GM23338 (cell line): ENCODE measurements at regions not wholly inside any gene's neighbourhood (a gene's known extent, or its start where the extent isn't known, plus 50 kb on each side); places are given as distances from the start of the nearest gene placed in this dataset.
A peak's percentile ranks its signal among the peaks of the same experiment; 100 is the strongest.

Experiments
- ATAC-seq: fragments of 200-7000 bp; cut with Tn5 transposase; 3 replicates; pipeline ENCODE4 v1.9.1; 2020
- DNase-seq: peaks from one replicate; pipeline ENCODE4 v3.0.0-alpha.2; 2015; ENCODE audit warnings: low spot score
- H2AFZ ChIP-seq: fragments of 200-600 bp; sonication (generic); 2 replicates; pipeline ENCODE4 v1.8.0; 2016; ENCODE audit warnings: antibody characterized with exemption, mild to moderate bottlenecking, moderate library complexity
- H3F3A ChIP-seq: fragments of 200-600 bp; sonication (generic); replicated peaks from 2 replicates; pipeline ENCODE4 v1.8.0; 2017; ENCODE audit warnings: antibody characterized with exemption, mixed run types, low read depth
- H3K27ac ChIP-seq: fragments of 200-600 bp; sonication (generic); 2 replicates; pipeline ENCODE4 v1.6.1; 2016; ENCODE audit warnings: low read depth
- H3K27me3 ChIP-seq: fragments of 200-600 bp; sonication (generic); 2 replicates; pipeline ENCODE4 v1.8.0; 2016; ENCODE audit warnings: mild to moderate bottlenecking, mixed run types, moderate library complexity; ENCODE audit not compliant: insufficient read depth
- H3K36me3 ChIP-seq: fragments of 200-600 bp; sonication (generic); 2 replicates; pipeline ENCODE4 v1.8.0; 2016; ENCODE audit warnings: mild to moderate bottlenecking; ENCODE audit not compliant: insufficient read depth
- H3K4me1 ChIP-seq: fragments of 200-600 bp; sonication (generic); 2 replicates; pipeline ENCODE4 v1.8.0; 2016; ENCODE audit warnings: mild to moderate bottlenecking, moderate library complexity; ENCODE audit not compliant: insufficient read depth
- H3K4me2 ChIP-seq: fragments of 200-600 bp; sonication (generic); 2 replicates; pipeline ENCODE4 v1.7.1; 2017; ENCODE audit warnings: mixed run types
- H3K4me3 ChIP-seq: fragments of 200-600 bp; sonication (generic); 2 replicates; pipeline ENCODE4 v1.6.1; 2016; ENCODE audit warnings: mixed run types
- H3K79me2 ChIP-seq: fragments of 200-600 bp; sonication (generic); replicated peaks from 2 replicates; pipeline ENCODE4 v1.8.0; 2017; ENCODE audit warnings: mild to moderate bottlenecking; ENCODE audit not compliant: insufficient read depth
- H3K9me2 ChIP-seq: fragments of 200-600 bp; sonication (generic); 2 replicates; pipeline ENCODE4 v1.8.0; 2017; ENCODE audit not compliant: insufficient read depth
- H4K20me1 ChIP-seq: fragments of 200-600 bp; sonication (generic); replicated peaks from 2 replicates; pipeline ENCODE4 v1.8.0; 2017; ENCODE audit warnings: mild to moderate bottlenecking; ENCODE audit not compliant: insufficient read depth
- H3K27ac Mint-ChIP-seq: 2 replicates; pipeline ENCODE4 v1.8.0; 2020; ENCODE audit warnings: inconsistent platforms, mild to moderate bottlenecking, moderate library complexity, mixed read lengths
- H3K27me3 Mint-ChIP-seq: 3 replicates; pipeline ENCODE4 v1.8.0; 2022; ENCODE audit warnings: low read depth, mild to moderate bottlenecking, moderate library complexity, mixed read lengths, inconsistent platforms; ENCODE audit not compliant: insufficient read depth, poor library complexity
- H3K36me3 Mint-ChIP-seq: 3 replicates; pipeline ENCODE4 v1.8.0; 2021; ENCODE audit warnings: low read depth, mild to moderate bottlenecking, inconsistent platforms, moderate library complexity, mixed read lengths
- H3K4me1 Mint-ChIP-seq: 3 replicates; pipeline ENCODE4 v1.8.0; 2020; ENCODE audit warnings: mild to moderate bottlenecking, inconsistent platforms, mixed read lengths
- H3K4me3 Mint-ChIP-seq: 3 replicates; pipeline ENCODE4 v1.8.0; 2021; ENCODE audit warnings: moderate library complexity, mild to moderate bottlenecking, inconsistent platforms, mixed read lengths
- H3K9me3 Mint-ChIP-seq: 3 replicates; pipeline ENCODE4 v1.8.0; 2020; ENCODE audit warnings: moderate library complexity, mild to moderate bottlenecking, inconsistent platforms, mixed read lengths
- CREB1 ChIP-seq: fragments of 250-450 bp; sonication (Bioruptor Pico); IDR thresholded peaks from 2 replicates; pipeline ENCODE4 v1.5.0; 2020; ENCODE audit warnings: low read depth, mild to moderate bottlenecking, moderate library complexity
- CTCF ChIP-seq, 2 experiments: fragments of 200-600 bp in 1 of 2; sonication (generic) in 1 of 2; conservative IDR thresholded peaks; 2 replicates each; pipeline versions ENCODE4 v1.5.1 to v1.6.1; 2016 to 2017; ENCODE audit warnings: antibody characterized with exemption in 2 of 2, low read depth in 2 of 2, mild to moderate bottlenecking in 2 of 2, moderate library complexity in 1 of 2
- ETS1 ChIP-seq: IDR thresholded peaks from 2 replicates; pipeline ENCODE4 v1.6.1; 2016; ENCODE audit warnings: antibody characterized with exemption
- EZH2 ChIP-seq: fragments of 200-600 bp; sonication (generic); IDR thresholded peaks from one replicate; pipeline ENCODE4 v1.8.0; 2017; ENCODE audit warnings: antibody characterized with exemption, mild to moderate bottlenecking, low read depth; ENCODE audit not compliant: unreplicated experiment
- EZH2phosphoT487 ChIP-seq: fragments of 200-600 bp; sonication (generic); IDR thresholded peaks from one replicate; pipeline ENCODE4 v1.8.1; 2018; ENCODE audit warnings: antibody characterized with exemption; ENCODE audit not compliant: unreplicated experiment
- JUNB ChIP-seq: IDR thresholded peaks from one replicate; pipeline ENCODE4 v1.6.1; 2016; ENCODE audit warnings: antibody characterized with exemption; ENCODE audit not compliant: unreplicated experiment
- NANOG ChIP-seq: IDR thresholded peaks from 2 replicates; pipeline ENCODE4 v1.6.1; 2016; ENCODE audit warnings: antibody characterized with exemption, borderline replicate concordance
- POLR2AphosphoS5 ChIP-seq: IDR thresholded peaks from 2 replicates; pipeline ENCODE4 v1.6.1; 2016; ENCODE audit warnings: antibody characterized with exemption, low read depth
- REST ChIP-seq: IDR thresholded peaks from one replicate; pipeline ENCODE4 v1.6.1; 2018; ENCODE audit warnings: antibody characterized with exemption; ENCODE audit not compliant: unreplicated experiment
- STAT1 ChIP-seq: IDR thresholded peaks from one replicate; pipeline ENCODE4 v1.6.1; 2016; ENCODE audit warnings: antibody characterized with exemption; ENCODE audit not compliant: unreplicated experiment
- ZNF114 ChIP-seq: fragments of 250-450 bp; sonication (Bioruptor Pico); IDR thresholded peaks from 2 replicates; pipeline ENCODE4 v1.5.0; 2020; ENCODE audit warnings: mild to moderate bottlenecking, moderate library complexity
- ZNF331 ChIP-seq: fragments of 250-450 bp; sonication (Bioruptor Pico); IDR thresholded peaks from 2 replicates; pipeline ENCODE4 v1.5.0; 2020; ENCODE audit warnings: low read depth, mild to moderate bottlenecking, moderate library complexity

GRCh38 chr10:23499372-23500132, 60.7 kb downstream of the OTUD1 start:
- no peaks in the 10 kb centered on the region for H3K27me3 ChIP-seq
- no peak overlapping the region for H3K4me3 ChIP-seq
- no peaks in the 10 kb centered on the region for H3K4me1 ChIP-seq
- peak overlapping the region; percentile 39; the same call in 1 of the 2 replicates for H2AFZ ChIP-seq
- Mint-ChIP-seq H3K4me3 (no peak overlapping the region), H3K27ac (no peak overlapping the region), H3K36me3 (no peaks in the 10 kb centered on the region), H3K4me1 (no peaks in the 10 kb centered on the region), H3K27me3 (peaks cover 2% of the 10 kb centered on the region), H3K9me3 (no peaks in the 10 kb centered on the region)
- no peaks in the 10 kb centered on the region for H3K36me3 ChIP-seq
- peak; percentile 60 for ATAC-seq
- no peaks in the 10 kb centered on the region for H3K79me2 ChIP-seq
- peak; percentile 48 for DNase-seq
- no peaks in the 10 kb centered on the region for H3K9me2 ChIP-seq
- H3F3A ChIP-seq: no peaks in the 10 kb centered on the region
- no peak overlapping the region for H3K27ac ChIP-seq
- H3K4me2 ChIP-seq: no peak overlapping the region
- no peak for TF ChIP-seq ZNF114
- peak; percentile 29 to 38 for TF ChIP-seq CTCF (conservative IDR thresholded peaks at IDR 0.05; ENCODE audit: low read depth in 2 of 2)
- no peaks in the 10 kb centered on the region for H4K20me1 ChIP-seq

- Histone ChIP-seq H3K79me2 (no peaks in the 10 kb centered on the region), H3K4me2 (no peak overlapping the region), H3K36me3 (no peaks in the 10 kb centered on the region), H3F3A (no peaks in the 10 kb centered on the region), H4K20me1 (no peaks in the 10 kb centered on the region), H3K27ac (no peak overlapping the region), H2AFZ (0 out of 2 replicates have a peak overlapping the region, but pooled peaks have one; percentile 23), H3K27me3 (no peaks in the 10 kb centered on the region), H3K9me2 (no peaks in the 10 kb centered on the region), H3K4me1 (no peaks in the 10 kb centered on the region), H3K4me3 (no peak overlapping the region)
- H3K9me3 Mint-ChIP-seq: peaks cover 23% of the 10 kb centered on the region
- ATAC-seq: no peak
- no peak overlapping the region for H3K27ac Mint-ChIP-seq
- H3K27me3 Mint-ChIP-seq: no peaks in the 10 kb centered on the region
- DNase-seq: no peak
- H3K4me3 Mint-ChIP-seq: no peak overlapping the region
- no peaks in the 10 kb centered on the region for H3K4me1 Mint-ChIP-seq
- H3K36me3 Mint-ChIP-seq: 0 out of 3 replicates have a peak, but pooled peaks cover 5% of the 10 kb centered on the region
- no peak for TF ChIP-seq CTCF (conservative IDR thresholded peaks at IDR 0.05; ENCODE audit: low read depth in 2 of 2)
- no peak for TF ChIP-seq STAT1
- no peak for TF ChIP-seq EZH2phosphoT487
- TF ChIP-seq CREB1 (CRISPR knock-in tag): no peak
- no peak for TF ChIP-seq NANOG
- TF ChIP-seq POLR2AphosphoS5: no peak
- TF ChIP-seq REST: no peak
- TF ChIP-seq ETS1: no peak
- TF ChIP-seq ZNF331: no peak
- TF ChIP-seq EZH2: no peak
- no peak for TF ChIP-seq JUNB
Measured at GRCh38 chr10:23505797-23506465, 67.1 kb downstream of the OTUD1 start.
